HUES64 (cell line): ENCODE measurements at regions not wholly inside any gene's neighbourhood (a gene's known extent, or its start where the extent isn't known, plus 50 kb on each side); places are given as distances from the start of the nearest gene placed in this dataset.

ENCODE experiments used
- H3K27ac ChIP-seq: 2 replicates; pipeline ENCODE4 v1.7.0; 2013; ENCODE audit warnings: low read depth, low read length, inconsistent platforms
- H3K27me3 ChIP-seq: 2 replicates; pipeline ENCODE4 v1.6.1; 2013; ENCODE audit warnings: mild to moderate bottlenecking, low read length; ENCODE audit not compliant: insufficient read depth
- H3K36me3 ChIP-seq: 2 replicates; pipeline ENCODE4 v1.6.1; 2013; ENCODE audit warnings: mild to moderate bottlenecking, low read length; ENCODE audit not compliant: insufficient read depth
- H3K4me1 ChIP-seq: 2 replicates; pipeline ENCODE4 v1.6.1; 2013; ENCODE audit warnings: mild to moderate bottlenecking, low read length, moderate library complexity; ENCODE audit not compliant: insufficient read depth
- H3K4me3 ChIP-seq: 2 replicates; pipeline ENCODE4 v1.5.1; 2013; ENCODE audit warnings: mild to moderate bottlenecking, low read length, moderate library complexity
- H3K9ac ChIP-seq: 2 replicates; pipeline ENCODE4 v1.6.1; 2013; ENCODE audit warnings: mild to moderate bottlenecking, low read depth, low read length
- H3K9me3 ChIP-seq: 2 replicates; pipeline ENCODE4 v1.6.1; 2013; ENCODE audit warnings: low read depth, low read length; ENCODE audit not compliant: insufficient read depth
- WGBS: fragments of 150-250, 120-280 bp; methylation state at CpG from one replicate; pipeline ENCODE4 v1.1.7; 2013; ENCODE audit warnings: missing lambda C conversion rate; 5-methylcytosine and 5-hydroxymethylcytosine counted together

DNA sequence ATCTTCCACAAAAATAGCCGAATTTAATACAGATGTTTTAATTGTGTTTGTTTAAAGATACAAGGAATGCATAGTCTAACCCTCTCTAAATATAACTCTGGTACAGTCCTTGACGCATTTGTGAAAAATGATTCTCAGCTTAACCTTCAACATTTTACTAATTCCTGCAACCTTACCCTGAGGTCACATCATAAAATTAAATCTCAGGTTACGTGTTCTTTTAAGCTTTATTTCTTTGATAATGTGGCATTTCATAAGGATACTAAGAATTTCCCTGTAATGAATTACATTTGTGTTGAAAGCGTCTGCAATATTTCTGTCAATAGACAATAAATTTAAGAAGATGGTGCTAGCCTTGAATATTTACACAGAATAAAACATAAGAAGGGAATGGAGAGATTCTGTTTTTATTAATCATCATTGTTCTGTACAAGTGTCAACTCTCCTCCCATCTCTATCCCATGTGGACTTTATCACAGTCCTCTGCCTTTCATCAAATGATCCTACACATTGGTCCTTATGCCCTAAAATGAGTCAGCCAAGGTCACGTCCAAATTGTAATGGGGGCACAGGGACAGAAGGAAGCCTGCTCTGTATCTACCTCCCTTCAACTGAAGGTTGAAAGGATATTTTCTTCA is 769.3 kb upstream of the FLRT2 start:
- WGBS: 92% methylated on average over 2 of the region's 5 CpGs
- H3K9ac ChIP-seq: no peak overlapping the region
- no peak overlapping the region for H3K27ac ChIP-seq
- no peaks in the 10 kb centered on the region for H3K27me3 ChIP-seq
- H3K9me3 ChIP-seq: peaks cover 8% of the 10 kb centered on the region; the same call in 1 of the 2 replicates
- no peaks in the 10 kb centered on the region for H3K4me1 ChIP-seq
- no peaks in the 10 kb centered on the region for H3K36me3 ChIP-seq
- no peak overlapping the region for H3K4me3 ChIP-seq

DNA sequence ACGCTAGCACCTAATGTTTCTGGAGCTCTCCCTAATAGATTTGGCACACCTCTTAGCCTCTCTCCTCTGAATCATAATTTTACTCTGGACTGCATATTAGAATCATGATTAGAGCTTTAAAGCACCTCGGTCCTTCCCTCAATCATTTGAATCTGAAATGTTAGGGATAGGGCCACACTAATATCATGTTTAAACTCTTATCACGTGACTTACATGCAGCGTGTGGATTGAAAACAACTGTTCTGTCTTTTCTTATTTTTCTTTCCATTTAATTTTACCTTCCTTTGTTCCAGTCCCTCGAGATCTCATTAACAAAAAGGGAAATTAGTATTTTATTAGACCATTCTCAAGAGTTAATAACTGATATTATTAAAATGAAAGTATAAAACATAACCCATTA is 762.5 kb upstream of the FLRT2 start:
- over 99% methylated on average over 4 of the region's 5 CpGs for WGBS
- H3K9me3 ChIP-seq: peaks cover 8% of the 10 kb centered on the region; the same call in 1 of the 2 replicates
- H3K27me3 ChIP-seq: no peaks in the 10 kb centered on the region
- H3K9ac ChIP-seq: no peak overlapping the region
- H3K27ac ChIP-seq: no peak overlapping the region
- H3K4me3 ChIP-seq: no peak overlapping the region
- H3K36me3 ChIP-seq: no peaks in the 10 kb centered on the region
- H3K4me1 ChIP-seq: no peaks in the 10 kb centered on the region

DNA sequence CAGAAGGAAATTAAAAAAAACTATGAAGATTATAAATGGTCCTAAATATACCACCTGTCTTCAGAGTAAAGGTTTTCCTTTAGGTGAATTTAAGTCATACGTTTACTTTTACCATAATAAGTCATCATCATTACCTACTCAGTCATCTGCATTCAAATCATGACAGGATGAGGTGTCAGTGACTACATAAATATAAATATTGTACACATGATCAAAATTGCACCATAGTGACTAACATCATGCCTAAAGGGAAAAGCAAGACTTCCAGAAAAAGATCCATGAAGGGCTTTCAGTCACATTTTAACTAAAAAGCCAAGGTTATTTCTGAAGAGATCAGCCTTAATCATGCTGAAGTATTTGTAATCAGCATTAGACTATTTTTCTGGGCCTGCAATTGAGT is 759.9 kb upstream of the FLRT2 start:
- Histone ChIP-seq H3K9ac (no peak overlapping the region), H3K9me3 (peaks cover 5% of the 10 kb centered on the region; the same call in 1 of the 2 replicates), H3K27ac (no peak overlapping the region), H3K36me3 (no peaks in the 10 kb centered on the region), H3K4me3 (no peak overlapping the region), H3K27me3 (no peaks in the 10 kb centered on the region), H3K4me1 (no peaks in the 10 kb centered on the region)
- 100% methylated on average over 1 of the region's 1 CpG for WGBS

DNA sequence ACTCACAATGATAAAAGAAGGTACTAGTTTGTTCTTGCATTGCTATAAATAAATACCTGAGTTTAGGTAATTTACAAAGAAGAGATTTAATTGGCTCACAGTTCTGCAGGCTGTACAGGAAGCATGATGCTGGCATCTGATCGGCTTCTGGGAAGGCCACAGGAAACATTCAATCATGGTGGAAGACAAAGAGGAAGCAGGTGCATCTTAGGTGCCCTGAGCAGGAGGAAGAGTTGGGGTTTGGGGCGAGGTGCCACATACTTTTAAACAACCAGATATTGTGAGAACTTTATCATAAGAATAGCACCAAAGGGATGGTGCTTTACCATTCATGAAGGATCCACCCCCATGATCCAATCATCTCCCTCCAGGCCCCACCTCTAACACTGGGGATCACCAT is 752.6 kb upstream of the FLRT2 start:
- H3K9me3 ChIP-seq: peaks cover 3% of the 10 kb centered on the region; the same call in 1 of the 2 replicates
- no peaks in the 10 kb centered on the region for H3K4me1 ChIP-seq

DNA sequence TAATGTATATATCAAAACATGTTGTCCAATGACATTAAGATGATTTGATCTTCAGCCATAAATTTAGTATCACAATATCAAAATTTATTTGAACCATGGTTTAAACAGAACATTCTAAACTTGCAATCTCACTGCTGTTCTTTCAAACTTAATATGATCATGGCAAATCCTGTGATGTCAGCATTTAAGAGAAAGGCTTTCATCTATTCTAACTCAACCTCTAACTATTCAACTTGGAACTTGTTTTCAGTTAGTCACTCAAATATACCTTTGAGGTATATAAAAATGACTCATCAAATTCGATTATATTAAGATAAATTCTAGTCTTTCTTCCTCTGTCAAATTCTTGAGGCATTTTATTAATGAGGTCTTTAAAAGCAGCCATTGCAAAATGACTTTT is 747.0 kb upstream of the FLRT2 start:
- 80% methylated on average over 1 of the region's 1 CpG for WGBS
- no peaks in the 10 kb centered on the region for H3K27me3 ChIP-seq
- no peaks in the 10 kb centered on the region for H3K36me3 ChIP-seq
- H3K4me3 ChIP-seq: no peak overlapping the region
- no peak overlapping the region for H3K27ac ChIP-seq
- H3K9me3 ChIP-seq: no peaks in the 10 kb centered on the region
- H3K4me1 ChIP-seq: no peaks in the 10 kb centered on the region
- H3K9ac ChIP-seq: no peak overlapping the region

More for the DNA sequence above, 752.6 kb upstream of the FLRT2 start:
- Histone ChIP-seq H3K36me3 (no peaks in the 10 kb centered on the region), H3K4me3 (no peak overlapping the region), H3K27ac (no peak overlapping the region), H3K27me3 (no peaks in the 10 kb centered on the region), H3K9ac (no peak overlapping the region)
- WGBS: 86% methylated on average over 2 of the region's 2 CpGs

DNA sequence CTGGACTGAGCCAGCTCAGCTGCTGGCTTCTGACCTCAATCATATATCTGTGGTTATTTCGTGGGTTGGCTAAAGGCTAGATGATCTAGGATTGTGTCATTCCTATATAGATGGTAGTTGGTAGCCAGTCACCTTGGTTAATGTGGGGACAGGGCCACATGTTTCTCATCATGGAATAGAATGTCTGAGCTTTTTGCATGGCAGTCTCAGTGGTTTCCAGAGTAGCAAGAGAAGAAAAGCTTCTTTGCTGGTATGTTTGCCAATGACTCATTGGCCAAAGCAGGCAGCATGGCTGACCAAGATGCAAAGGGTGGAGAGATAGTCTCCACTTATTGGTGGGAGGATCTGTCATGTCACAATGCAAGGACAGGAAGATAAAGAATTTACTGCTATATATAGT is 746.4 kb upstream of the FLRT2 start:
- Histone ChIP-seq H3K27ac (no peak overlapping the region), H3K9ac (no peak overlapping the region), H3K27me3 (no peaks in the 10 kb centered on the region), H3K4me1 (no peaks in the 10 kb centered on the region), H3K36me3 (no peaks in the 10 kb centered on the region), H3K4me3 (no peak overlapping the region), H3K9me3 (no peaks in the 10 kb centered on the region)
- WGBS: 83% methylated on average over 1 of the region's 1 CpG

DNA sequence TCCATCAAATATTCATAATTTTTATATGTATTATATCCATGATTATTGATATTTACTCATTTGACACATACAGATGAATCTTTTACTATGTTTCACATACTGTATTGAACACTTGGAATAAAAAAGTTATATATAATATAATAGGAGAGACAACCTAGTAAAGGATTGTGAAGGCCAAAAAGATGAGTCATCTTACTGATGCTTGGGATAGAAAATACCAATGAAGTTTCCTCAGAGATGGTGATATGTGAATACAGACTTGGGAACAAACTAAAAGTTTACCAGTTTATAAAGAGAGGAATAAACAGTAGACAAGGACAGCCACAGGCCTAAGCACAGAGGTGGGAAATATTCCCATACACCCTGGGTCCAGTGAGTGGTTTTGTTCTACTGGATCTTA is 743.9 kb upstream of the FLRT2 start:
- no peak overlapping the region for H3K27ac ChIP-seq
- no peak overlapping the region for H3K9ac ChIP-seq

DNA sequence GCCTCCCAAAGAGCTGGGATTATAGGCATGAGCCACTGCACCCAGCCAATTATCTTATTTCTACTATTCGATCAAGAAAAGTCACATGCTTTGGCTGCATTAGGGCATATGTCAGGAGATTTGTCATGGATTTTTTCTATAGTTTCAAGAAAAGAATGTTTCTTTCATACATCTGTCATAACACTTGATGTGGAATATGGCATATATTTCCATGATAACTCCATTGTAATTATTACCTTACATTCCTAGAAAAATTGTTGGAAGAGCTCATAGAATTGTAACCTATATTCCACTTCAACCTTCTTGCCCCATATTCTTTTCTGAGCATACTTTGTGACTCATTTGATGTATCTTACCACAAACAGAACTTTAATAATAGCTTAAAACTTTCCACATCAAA is 740.9 kb upstream of the FLRT2 start:
- H3K27me3 ChIP-seq: no peaks in the 10 kb centered on the region
- WGBS: 100% methylated on average over 1 of the region's 1 CpG
- no peaks in the 10 kb centered on the region for H3K9me3 ChIP-seq
- no peak overlapping the region for H3K9ac ChIP-seq
- no peak overlapping the region for H3K4me3 ChIP-seq
- no peaks in the 10 kb centered on the region for H3K36me3 ChIP-seq
- H3K4me1 ChIP-seq: no peaks in the 10 kb centered on the region
- no peak overlapping the region for H3K27ac ChIP-seq

More for the DNA sequence above, 743.9 kb upstream of the FLRT2 start:
- no peaks in the 10 kb centered on the region for H3K27me3 ChIP-seq
- H3K9me3 ChIP-seq: no peaks in the 10 kb centered on the region
- no peaks in the 10 kb centered on the region for H3K4me1 ChIP-seq
- no peaks in the 10 kb centered on the region for H3K36me3 ChIP-seq
- no peak overlapping the region for H3K4me3 ChIP-seq

DNA sequence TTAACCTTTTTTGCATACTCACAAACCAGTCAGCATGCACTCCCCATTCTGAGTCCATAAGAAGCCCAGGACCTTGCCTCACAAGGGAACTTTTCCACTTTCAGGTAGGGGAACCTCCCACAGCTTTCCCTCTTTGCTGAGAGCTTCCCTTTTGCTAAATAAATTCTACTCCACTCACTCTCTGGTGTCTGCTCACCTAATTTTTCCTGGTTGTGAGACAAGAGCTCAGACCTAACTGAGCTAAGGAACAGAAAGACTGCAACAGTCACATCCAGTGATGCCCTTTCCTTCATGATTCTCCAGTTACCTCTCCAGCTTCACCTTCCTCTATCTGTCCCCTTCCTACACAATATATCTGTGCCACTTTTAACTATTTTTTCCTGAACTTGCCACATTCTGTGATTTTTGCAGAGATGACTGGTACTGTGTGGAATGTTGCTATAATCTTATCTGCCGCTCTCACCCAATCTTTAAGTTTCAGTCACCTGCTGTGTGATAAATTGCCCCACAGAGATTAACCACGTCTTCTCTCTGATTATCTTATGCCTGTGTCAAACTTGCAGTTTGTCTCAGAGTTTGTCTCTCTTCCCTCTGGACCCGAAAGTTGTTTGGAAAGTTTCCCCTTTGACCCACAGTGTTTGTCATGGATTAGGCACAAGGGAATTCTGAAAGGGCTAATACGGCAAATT is 737.1 kb upstream of the FLRT2 start:
- Histone ChIP-seq H3K27me3 (no peaks in the 10 kb centered on the region), H3K27ac (no peak overlapping the region), H3K9ac (no peak overlapping the region), H3K4me1 (no peaks in the 10 kb centered on the region), H3K4me3 (no peak overlapping the region), H3K36me3 (no peaks in the 10 kb centered on the region), H3K9me3 (no peaks in the 10 kb centered on the region)
- 88% methylated on average over 4 of the region's 4 CpGs for WGBS

DNA sequence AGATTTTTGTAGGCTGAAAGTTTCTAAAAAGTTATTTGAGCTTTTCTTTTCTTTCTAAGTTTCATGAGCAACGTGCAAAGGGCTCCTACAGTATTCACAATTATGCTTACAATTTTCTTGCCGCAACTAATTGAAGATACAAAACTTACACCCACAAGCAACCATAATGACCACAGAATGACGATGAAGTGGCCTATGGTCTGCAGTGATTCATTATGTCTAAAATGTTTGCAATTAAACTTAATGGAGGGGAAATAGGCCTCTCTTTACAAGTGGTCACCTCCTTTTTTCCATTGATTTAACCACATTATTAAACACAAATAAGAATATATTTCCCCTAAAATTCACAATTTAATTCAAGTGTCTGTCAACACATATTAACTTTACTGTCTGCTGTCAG is 732.6 kb upstream of the FLRT2 start:
- Histone ChIP-seq H3K4me3 (no peak overlapping the region), H3K9ac (no peak overlapping the region), H3K4me1 (no peaks in the 10 kb centered on the region), H3K27me3 (no peaks in the 10 kb centered on the region), H3K9me3 (no peaks in the 10 kb centered on the region), H3K36me3 (no peaks in the 10 kb centered on the region), H3K27ac (no peak overlapping the region)
- 94% methylated on average over 3 of the region's 3 CpGs for WGBS

DNA sequence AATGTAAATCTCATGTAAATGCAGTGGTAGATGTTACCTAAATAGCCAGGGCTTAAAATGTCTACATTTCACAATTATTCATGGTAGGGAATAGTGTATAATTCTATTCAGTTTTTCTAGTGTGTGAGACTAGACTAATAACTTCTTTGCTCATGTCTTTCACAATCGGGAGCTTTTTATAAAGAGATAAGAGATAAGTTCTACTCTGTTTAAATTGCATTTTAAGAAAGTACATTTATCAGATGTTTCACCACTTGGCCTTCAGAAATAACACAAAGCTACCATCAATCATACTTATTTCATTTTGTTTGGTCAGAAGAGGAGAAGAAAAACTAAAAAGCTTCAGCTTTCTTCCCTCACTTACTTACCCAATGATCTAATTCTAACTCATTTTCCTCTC is 725.5 kb upstream of the FLRT2 start:
- no peaks in the 10 kb centered on the region for H3K9me3 ChIP-seq
- H3K27ac ChIP-seq: no peak overlapping the region
- H3K9ac ChIP-seq: no peak overlapping the region
- no peaks in the 10 kb centered on the region for H3K4me1 ChIP-seq
- no peak overlapping the region for H3K4me3 ChIP-seq
- H3K36me3 ChIP-seq: no peaks in the 10 kb centered on the region
- 100% methylated on average over 1 of the region's 1 CpG for WGBS
- H3K27me3 ChIP-seq: no peaks in the 10 kb centered on the region
